NCI-H82 (cell line): ENCODE measurements at regions not wholly inside any gene's neighbourhood (a gene's known extent, or its start where the extent isn't known, plus 50 kb on each side); places are given as distances from the start of the nearest gene placed in this dataset.

Source experiments
- DNase-seq: peaks from one replicate; lab custom pipeline; 2025; lab: John Stamatoyannopoulos, UW

- DNase-seq = no peak
Observed at GRCh38 chr10:89829262-89829886, 128.0 kb downstream of the KIF20B start.

GRCh38 chr10:89829887-89830269 is 128.5 kb downstream of the KIF20B start:
- no peak for DNase-seq

DNA sequence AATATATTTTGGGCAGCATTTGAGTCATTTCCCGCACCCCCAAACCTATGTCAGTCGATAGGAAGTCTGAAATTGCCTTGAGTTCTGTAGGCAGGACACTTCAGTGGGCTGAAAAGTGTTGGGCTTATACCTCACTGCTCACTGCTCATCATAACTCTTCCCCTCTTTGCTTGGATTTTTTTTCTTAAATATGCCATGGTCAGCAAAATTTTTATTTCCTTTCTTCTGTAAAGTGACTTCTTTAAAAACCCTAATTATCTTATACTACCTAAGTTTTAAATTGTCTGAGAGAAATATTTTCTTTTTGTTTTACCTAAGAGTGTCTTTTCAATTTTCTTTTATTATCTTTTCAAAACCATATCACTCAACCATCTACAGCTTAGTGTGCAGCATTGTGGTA is 129.2 kb downstream of the KIF20B start:
- no peak for DNase-seq

- DNase-seq = no peak
Observed at GRCh38 chr10:89836840-89837164, 135.4 kb downstream of the KIF20B start.

DNA sequence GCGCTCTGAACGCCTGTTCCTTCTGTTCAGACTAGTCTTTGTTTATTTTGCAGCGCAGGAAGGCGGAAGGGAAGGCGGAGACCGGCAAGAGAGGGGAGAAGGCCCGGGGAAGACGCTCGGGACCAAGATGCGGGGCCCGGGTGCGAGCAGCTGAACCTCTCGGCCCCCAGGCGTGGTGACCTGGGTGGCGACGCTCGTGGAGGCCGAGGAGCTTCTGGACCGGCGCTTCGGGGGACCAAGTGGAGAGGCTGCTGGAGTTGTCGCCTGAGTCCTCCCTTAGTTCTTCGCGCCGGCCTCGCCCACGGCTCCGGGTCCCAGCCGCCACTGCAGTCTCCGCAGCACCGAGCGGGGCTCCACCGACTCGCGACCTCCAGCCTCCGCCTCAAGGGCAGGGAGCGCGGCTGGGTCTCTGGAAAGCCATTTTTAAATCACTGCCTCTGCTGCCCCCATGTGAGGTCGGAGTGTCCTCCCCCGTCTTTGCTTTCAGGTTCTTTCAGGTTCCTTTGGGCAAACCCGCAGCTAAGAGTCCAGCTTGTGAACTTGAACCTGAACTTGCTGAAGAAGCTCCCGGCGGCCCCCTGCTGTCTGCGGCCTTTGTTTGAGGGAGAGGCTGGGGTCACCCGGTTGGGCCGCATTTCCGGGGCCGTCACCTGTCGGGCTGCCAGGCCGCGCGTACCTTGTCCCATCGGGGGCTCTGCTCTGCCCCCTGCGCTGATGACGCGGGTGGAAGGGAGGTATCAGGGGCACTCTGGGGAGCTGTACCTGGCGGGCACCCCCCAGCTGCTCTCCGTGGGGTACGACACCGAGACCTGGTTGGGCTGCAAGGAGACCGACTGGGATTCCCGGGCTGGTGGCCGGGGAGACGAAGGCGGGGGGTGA is 136.0 kb downstream of the KIF20B start:
- DNase-seq = no peak

DNA sequence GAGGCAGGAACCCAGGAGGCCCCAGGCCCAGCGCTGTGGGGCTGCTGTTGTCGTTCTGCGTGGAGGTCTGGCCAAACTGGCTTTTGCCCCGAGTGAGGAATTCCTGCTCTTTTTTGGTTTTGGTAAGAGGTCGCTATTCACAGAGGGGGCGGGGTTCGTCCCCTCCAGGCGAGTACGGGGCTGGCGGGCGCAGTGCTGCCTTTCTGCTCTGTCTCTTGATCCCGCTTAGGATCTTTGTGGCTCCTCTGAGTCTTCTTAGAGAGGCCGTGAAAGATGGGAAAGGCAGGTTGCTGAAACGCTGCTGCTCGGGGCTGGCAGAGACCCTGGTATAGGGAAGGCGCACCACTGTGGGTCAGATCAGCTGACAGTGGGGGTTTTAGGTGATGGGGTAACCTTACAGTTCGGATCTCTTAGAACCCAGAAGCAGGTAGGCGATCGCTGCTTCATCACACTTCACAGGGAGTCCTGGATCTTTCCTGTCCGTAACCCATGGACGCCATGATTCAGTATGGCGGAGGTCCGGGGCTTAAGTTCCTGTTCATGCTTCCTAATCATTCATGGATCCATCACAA is 136.7 kb downstream of the KIF20B start:
- DNase-seq = no peak

- no peak for DNase-seq
Observed at GRCh38 chr10:89845541-89846280, 144.3 kb downstream of the KIF20B start.

DNA sequence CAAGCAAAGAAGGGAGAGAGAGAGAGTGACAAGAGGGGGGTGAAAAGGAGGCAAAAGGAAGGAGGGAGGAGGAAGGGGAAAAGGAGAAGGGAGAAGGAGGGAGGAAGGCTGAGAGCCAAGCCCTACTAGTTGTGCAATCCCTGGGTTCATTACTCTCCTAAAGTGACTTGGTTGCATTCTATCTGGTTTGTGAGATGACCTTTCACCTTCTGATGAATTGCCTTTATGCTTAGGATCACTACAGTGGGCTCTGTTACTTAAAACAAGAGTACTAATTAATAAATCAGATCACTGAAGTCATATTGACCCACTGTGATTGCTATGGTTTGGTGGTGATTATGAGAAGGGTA is 144.9 kb downstream of the KIF20B start:
- DNase-seq = no peak

DNA sequence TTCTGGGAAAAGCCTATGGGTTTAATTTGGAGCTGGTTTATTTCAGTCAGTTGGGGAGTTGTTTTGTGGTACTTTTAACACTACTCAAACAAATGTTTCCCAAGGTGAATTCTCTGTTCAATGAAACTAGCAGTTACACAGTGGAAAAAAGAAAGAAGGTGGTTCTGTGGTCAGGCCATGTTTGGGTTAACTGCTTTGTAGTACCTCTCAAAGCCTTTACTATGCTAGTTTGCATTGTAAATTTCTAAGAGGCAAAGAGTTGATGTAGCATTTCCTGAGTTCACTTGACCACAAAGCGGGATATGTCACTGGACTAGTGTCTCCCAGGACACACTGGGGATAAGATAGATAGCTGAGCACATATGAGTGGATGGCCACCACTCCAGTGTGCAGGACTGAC is 145.4 kb downstream of the KIF20B start:
- no peak for DNase-seq

DNA sequence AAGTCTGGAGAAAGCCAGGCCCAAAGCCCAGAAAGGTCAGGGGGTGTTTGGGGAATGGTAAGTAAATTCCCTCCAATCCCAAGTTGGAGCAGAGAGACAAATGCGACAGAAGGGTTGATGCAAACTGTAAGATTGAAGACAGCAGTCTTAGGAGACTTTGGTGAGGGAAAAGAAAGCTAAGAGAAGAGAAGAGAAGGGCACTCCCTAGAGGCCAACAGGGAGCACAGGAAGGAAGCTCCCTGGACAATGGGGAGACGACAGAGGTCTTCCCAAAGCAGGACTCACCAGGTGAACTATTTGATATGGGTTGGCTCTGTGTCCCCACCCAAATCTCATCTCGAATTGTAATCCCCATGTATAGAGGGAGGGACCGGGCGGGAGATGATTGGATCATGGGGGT is 151.5 kb downstream of the KIF20B start:
- no peak for DNase-seq

DNA sequence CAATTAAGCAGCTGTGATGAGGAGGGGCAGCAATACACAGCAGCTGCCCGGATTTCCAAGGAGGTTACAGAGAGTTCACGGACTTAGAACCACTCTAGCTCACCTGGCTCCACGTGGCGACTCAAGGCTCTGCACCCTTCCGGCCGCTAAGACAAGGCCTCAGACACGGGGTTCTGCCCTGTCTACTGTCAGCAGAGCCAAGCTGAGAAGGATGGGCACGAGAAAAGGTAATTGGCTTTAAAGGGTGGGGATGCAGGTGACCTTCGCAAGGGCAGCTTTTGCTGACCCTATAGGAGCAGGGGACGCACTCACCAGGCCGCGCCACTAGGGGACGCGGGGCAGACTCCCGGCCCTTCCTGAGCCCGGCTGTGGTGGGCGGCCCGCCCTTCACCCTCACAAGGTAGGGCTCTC is 152.4 kb downstream of the KIF20B start:
- peak; percentile 62 for DNase-seq

GRCh38 chr10:89857431-89858042 is 156.1 kb downstream of the KIF20B start:
- DNase-seq = no peak

- DNase-seq = no peak
Observed at GRCh38 chr10:89861199-89861573, 159.8 kb downstream of the KIF20B start.

DNA sequence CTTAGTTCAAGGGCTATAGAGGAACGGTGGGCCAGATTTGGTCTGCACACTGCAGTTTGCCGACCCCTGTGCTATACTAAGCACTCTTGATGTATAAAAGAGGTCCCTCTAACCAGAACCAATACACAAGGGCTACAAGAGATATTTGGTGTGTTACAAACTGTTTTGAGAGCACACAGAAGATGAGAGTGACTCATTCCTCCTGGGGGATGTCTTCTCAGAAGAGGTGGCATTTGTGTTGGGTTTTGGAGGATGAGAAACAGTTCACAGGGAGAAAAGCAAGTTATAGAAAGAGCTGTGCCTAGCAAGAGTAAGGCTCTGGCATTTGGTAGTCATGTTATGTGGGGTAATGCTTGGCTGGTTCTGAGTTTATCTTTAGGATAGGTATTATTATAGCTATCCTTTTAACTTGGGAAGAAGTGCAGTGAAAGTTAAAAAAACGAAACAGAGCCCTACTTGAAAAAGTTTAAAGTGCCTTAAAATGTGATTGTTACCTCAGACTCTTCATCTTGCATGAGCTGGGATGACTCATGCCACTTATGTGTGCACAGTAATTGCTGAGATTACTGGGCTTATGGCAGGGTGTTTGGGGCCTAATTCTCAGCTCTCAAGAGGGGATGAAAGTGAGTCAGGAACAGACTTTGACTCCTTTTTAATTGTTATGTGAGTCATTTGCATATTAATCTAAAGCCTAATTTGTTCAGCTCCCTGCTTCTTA is 160.4 kb downstream of the KIF20B start:
- DNase-seq = peak; percentile 77

- no peak for DNase-seq
Observed at GRCh38 chr10:89867964-89868363, 166.6 kb downstream of the KIF20B start.

DNA sequence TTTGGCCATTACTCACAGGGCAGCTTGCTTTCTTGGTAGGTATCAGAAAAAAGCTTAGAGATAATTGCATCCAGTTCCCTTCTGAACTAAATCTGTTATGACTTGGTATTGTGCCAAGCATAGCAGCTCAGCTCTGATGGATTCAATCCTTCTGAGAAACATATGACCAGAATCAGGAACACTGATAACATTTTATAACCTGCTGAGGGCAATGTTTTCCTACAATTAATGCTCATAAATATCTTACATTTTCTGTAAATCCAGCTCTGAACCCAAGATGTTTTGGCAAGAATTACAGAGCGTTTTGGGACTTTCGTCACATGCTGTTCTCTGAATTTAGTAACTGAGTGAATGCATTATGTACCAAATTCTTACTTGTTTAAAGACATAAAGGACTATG is 167.8 kb downstream of the KIF20B start:
- peak; percentile 29 for DNase-seq

- no peak for DNase-seq
Observed at GRCh38 chr10:89869592-89870156, 168.3 kb downstream of the KIF20B start.

DNA sequence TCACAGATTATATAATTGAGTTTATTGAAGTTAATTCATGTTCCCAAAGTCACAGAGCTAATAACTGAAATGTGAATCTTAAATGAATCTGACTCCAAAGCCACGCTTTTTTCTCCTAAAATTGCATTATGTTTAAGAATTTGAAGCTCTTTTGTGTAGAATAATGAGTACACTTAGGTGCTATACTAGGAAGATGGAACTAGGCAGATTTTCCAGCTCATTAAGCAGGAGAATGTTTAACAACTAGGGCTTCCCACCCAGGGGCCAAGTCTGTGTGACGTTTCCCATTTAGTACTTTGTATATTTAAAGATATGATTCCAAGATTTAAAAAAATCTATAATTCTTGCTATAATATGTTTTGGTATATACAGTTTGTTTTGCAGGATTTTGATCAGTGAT is 169.5 kb downstream of the KIF20B start:
- no peak for DNase-seq

GRCh38 chr10:89873055-89873454 is 171.7 kb downstream of the KIF20B start:
- no peak for DNase-seq

- DNase-seq = no peak
Observed at GRCh38 chr10:89875557-89875956, 174.2 kb downstream of the KIF20B start.

GRCh38 chr10:89879121-89879520 is 177.7 kb downstream of the KIF20B start:
- no peak for DNase-seq
